ENCODE measurements at regions not wholly inside any gene's neighbourhood (a gene's known extent, or its start where the extent isn't known, plus 50 kb on each side); places are given as distances from the start of the nearest gene placed in this dataset.
"Not testable (repeated sequence)": the region's sequence is repeated elsewhere in the genome, so short reads cannot be mapped to it uniquely, and the experiment has no call there.

GRCh38 chr14:48614003-48614402 is 938.6 kb upstream of the MDGA2 start:
- no peak overlapping the region for H3K27ac ChIP-seq
- TF ChIP-seq CTCF (conservative IDR thresholded peaks at IDR 0.05) (no peak), ZFX (IDR thresholded peaks at IDR 0.05) (no peak)

- not testable (repeated sequence) for H3K27ac ChIP-seq
Observed at GRCh38 chr14:48606960-48607359, 931.6 kb upstream of the MDGA2 start.

- H3K27ac ChIP-seq = no peak overlapping the region
- no peak for TF ChIP-seq ZFX (IDR thresholded peaks at IDR 0.05)
Observed at GRCh38 chr14:48598458-48598857, 923.1 kb upstream of the MDGA2 start.

GRCh38 chr14:48586099-48586498 is 910.7 kb upstream of the MDGA2 start:
- no peak overlapping the region for H3K27ac ChIP-seq
- TF ChIP-seq ZFX (IDR thresholded peaks at IDR 0.05) (no peak), CTCF (conservative IDR thresholded peaks at IDR 0.05) (no peak)

GRCh38 chr14:48584031-48584430 is 908.6 kb upstream of the MDGA2 start:
- TF ChIP-seq ZFX (IDR thresholded peaks at IDR 0.05) (no peak), CTCF (conservative IDR thresholded peaks at IDR 0.05) (no peak)
- H3K27ac ChIP-seq = no peak overlapping the region

- no peak overlapping the region for H3K27ac ChIP-seq
- no peak for TF ChIP-seq CTCF (conservative IDR thresholded peaks at IDR 0.05)
- TF ChIP-seq ZFX (IDR thresholded peaks at IDR 0.05) = no peak
Observed at GRCh38 chr14:48582938-48583337, 907.5 kb upstream of the MDGA2 start.

- no peak for TF ChIP-seq ZFX (IDR thresholded peaks at IDR 0.05)
- TF ChIP-seq CTCF (conservative IDR thresholded peaks at IDR 0.05) = peak; percentile 19
- H3K27ac ChIP-seq = no peak overlapping the region
Observed at GRCh38 chr14:48580692-48581091, 905.3 kb upstream of the MDGA2 start.

- no peak overlapping the region for H3K27ac ChIP-seq
- TF ChIP-seq CTCF (conservative IDR thresholded peaks at IDR 0.05) = no peak
- no peak for TF ChIP-seq ZFX (IDR thresholded peaks at IDR 0.05)
Observed at GRCh38 chr14:48575772-48576171, 900.4 kb upstream of the MDGA2 start.

GRCh38 chr14:48568688-48569087 is 893.3 kb upstream of the MDGA2 start:
- TF ChIP-seq CTCF (conservative IDR thresholded peaks at IDR 0.05) (no peak), ZFX (IDR thresholded peaks at IDR 0.05) (no peak)
- no peak overlapping the region for H3K27ac ChIP-seq

All from C4-2B (cell line).